ENCODE measurements at regions not wholly inside any gene's neighbourhood (a gene's known extent, or its start where the extent isn't known, plus 50 kb on each side); places are given as distances from the start of the nearest gene placed in this dataset.

DNA sequence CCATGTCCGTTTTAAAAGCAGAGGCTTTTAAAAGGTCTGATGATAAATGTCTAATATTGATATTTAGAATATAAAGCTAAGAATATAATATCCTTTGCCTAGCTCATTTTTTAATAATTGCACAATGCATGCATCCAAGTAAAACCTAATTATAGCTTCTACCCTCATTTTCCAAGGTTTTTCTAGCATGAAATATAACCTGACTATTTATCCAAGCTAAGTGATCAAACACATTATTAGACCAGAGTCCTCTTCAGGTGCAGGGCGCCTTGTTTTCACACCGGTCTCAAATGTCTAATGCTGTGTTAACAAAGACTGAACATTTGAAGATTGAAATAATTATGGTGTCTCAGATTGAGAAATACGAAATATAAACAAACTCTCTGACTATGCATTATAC is 648.9 kb upstream of the CXADR start:
- TF ChIP-seq CTCF (IDR thresholded peaks at IDR 0.05; ENCODE audit: extremely low read depth, missing control alignments): no peak
- DNase-seq (ENCODE audit: low spot score): no peak

- no peak for DNase-seq (ENCODE audit: low spot score)
- TF ChIP-seq CTCF (IDR thresholded peaks at IDR 0.05; ENCODE audit: extremely low read depth, missing control alignments): no peak
These were observed 647.2 kb upstream of the CXADR start for GRCh38 chr21:16865632-16866031.

- TF ChIP-seq CTCF (IDR thresholded peaks at IDR 0.05; ENCODE audit: extremely low read depth, missing control alignments): no peak
- no peak for DNase-seq (ENCODE audit: low spot score)
These were observed 646.0 kb upstream of the CXADR start for GRCh38 chr21:16866851-16867250.

DNA sequence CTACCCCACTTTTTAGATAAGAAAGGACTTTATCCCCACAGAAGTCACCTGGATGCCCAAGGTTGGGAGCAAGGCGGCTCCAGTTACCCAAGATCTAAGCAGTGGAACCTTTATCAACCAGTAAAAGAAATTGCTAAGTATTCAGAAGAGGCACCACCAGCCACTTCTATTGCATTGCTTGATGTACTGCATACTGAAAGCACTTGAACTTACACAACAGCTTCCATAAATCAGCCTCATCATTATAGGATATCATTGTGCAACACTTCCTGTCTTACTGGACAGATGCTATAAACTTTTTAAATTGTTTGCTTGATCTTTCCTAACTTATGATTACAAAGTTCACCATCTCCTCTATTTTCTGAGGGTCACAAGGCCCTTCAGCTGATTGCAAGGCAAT is 642.7 kb upstream of the CXADR start:
- TF ChIP-seq CTCF (IDR thresholded peaks at IDR 0.05; ENCODE audit: extremely low read depth, missing control alignments): no peak
- no peak for DNase-seq (ENCODE audit: low spot score)

GRCh38 chr21:16872616-16873015 is 640.2 kb upstream of the CXADR start:
- TF ChIP-seq CTCF (IDR thresholded peaks at IDR 0.05; ENCODE audit: extremely low read depth, missing control alignments): no peak
- DNase-seq (ENCODE audit: low spot score): no peak

- no peak for TF ChIP-seq CTCF (IDR thresholded peaks at IDR 0.05; ENCODE audit: extremely low read depth, missing control alignments)
- DNase-seq (ENCODE audit: low spot score): no peak
These were observed 639.7 kb upstream of the CXADR start for GRCh38 chr21:16873176-16873575.

- no peak for TF ChIP-seq CTCF (IDR thresholded peaks at IDR 0.05; ENCODE audit: extremely low read depth, missing control alignments)
- no peak for DNase-seq (ENCODE audit: low spot score)
These were observed 639.2 kb upstream of the CXADR start for GRCh38 chr21:16873596-16873995.

Measured in GM20000 (cell line).